GM23338 (cell line): ENCODE measurements at regions not wholly inside any gene's neighbourhood (a gene's known extent, or its start where the extent isn't known, plus 50 kb on each side); places are given as distances from the start of the nearest gene placed in this dataset.

Experiments used
- CTCF ChIP-seq, 2 experiments: fragments of 200-600 bp in 1 of 2; sonication (generic) in 1 of 2; conservative IDR thresholded peaks; 2 replicates each; pipeline versions ENCODE4 v1.5.1 to v1.6.1; 2016 to 2017; ENCODE audit warnings: antibody characterized with exemption in 2 of 2, low read depth in 2 of 2, mild to moderate bottlenecking in 2 of 2, moderate library complexity in 1 of 2
- EZH2phosphoT487 ChIP-seq: fragments of 200-600 bp; sonication (generic); IDR thresholded peaks from one replicate; pipeline ENCODE4 v1.8.1; 2018; ENCODE audit warnings: antibody characterized with exemption; ENCODE audit not compliant: unreplicated experiment
- POLR2AphosphoS5 ChIP-seq: IDR thresholded peaks from 2 replicates; pipeline ENCODE4 v1.6.1; 2016; ENCODE audit warnings: antibody characterized with exemption, low read depth
- ZNF114 ChIP-seq: fragments of 250-450 bp; sonication (Bioruptor Pico); IDR thresholded peaks from 2 replicates; pipeline ENCODE4 v1.5.0; 2020; ENCODE audit warnings: mild to moderate bottlenecking, moderate library complexity

GRCh38 chr3:63042833-63043232 lies 167.6 kb upstream of the CADPS start:
- TF ChIP-seq POLR2AphosphoS5 (no peak), CTCF (conservative IDR thresholded peaks at IDR 0.05; ENCODE audit: low read depth in 2 of 2) (no peak), ZNF114 (CRISPR knock-in tag) (no peak), EZH2phosphoT487 (no peak)
